ENCODE measurements at regions not wholly inside any gene's neighbourhood (a gene's known extent, or its start where the extent isn't known, plus 50 kb on each side); places are given as distances from the start of the nearest gene placed in this dataset.

GRCh38 chr12:61563665-61564450 lies 696.3 kb upstream of the USP15 start:
- no peak for TF ChIP-seq CTCF (IDR thresholded peaks at IDR 0.05)
- TF ChIP-seq ZFX (IDR thresholded peaks at IDR 0.05; ENCODE audit: borderline replicate concordance) = no peak

All from 22Rv1 (cell line).